VCaP (cell line): ENCODE measurements at regions not wholly inside any gene's neighbourhood (a gene's known extent, or its start where the extent isn't known, plus 50 kb on each side); places are given as distances from the start of the nearest gene placed in this dataset.

Source experiments
- H3K27ac ChIP-seq: fragments of 450-650 bp; 2 replicates; pipeline ENCODE4 v1.5.1; 2017
- TF ChIP-seq, protein P1 (sequence below): fragments of 450-650 bp; conservative IDR thresholded peaks from 2 replicates; pipeline ENCODE4 v1.5.1; 2017; ENCODE audit warnings: mild to moderate bottlenecking, moderate library complexity

DNA sequence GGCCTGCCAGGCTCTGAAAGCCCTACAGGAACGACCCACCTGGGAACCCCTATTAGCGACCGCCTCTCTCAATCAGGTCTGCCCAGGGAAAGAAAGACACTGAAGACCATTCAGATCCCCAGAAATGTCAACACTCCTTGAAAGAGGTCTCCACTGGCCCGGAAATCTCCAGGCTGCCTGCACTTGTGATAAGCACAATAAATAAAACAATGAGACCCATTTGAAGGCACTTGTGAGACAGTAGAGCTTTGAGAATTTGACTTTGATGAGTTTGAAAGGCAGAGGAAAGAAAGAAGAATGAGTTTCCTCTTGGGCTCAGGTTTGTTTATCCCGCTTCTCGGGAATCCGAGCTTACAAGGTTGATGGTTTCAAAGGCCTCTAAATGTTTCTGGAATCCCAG, 416.3 kb downstream of the BUD13 start:
- TF ChIP-seq, protein P1, sequence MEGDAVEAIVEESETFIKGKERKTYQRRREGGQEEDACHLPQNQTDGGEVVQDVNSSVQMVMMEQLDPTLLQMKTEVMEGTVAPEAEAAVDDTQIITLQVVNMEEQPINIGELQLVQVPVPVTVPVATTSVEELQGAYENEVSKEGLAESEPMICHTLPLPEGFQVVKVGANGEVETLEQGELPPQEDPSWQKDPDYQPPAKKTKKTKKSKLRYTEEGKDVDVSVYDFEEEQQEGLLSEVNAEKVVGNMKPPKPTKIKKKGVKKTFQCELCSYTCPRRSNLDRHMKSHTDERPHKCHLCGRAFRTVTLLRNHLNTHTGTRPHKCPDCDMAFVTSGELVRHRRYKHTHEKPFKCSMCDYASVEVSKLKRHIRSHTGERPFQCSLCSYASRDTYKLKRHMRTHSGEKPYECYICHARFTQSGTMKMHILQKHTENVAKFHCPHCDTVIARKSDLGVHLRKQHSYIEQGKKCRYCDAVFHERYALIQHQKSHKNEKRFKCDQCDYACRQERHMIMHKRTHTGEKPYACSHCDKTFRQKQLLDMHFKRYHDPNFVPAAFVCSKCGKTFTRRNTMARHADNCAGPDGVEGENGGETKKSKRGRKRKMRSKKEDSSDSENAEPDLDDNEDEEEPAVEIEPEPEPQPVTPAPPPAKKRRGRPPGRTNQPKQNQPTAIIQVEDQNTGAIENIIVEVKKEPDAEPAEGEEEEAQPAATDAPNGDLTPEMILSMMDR = no peak
- no peak overlapping the region for H3K27ac ChIP-seq

DNA sequence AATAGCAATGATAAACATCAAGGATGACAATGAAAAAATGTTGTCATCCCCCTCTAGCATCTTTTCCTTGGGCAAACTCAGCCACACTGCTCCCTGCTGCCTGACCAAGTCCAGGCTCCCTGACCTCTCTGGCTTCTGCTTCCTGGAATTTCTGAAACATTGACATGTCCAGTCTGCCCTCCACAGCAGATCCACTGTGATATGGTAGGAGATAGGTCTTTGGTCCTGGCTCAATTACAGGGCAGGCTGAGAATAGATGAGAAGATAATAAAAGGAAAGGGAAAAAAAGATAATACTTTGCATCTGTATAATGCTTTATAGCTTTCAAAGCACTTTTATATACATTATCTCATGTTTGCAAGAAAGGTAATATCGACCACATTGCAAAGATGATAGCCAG, 417.7 kb downstream of the BUD13 start:
- TF ChIP-seq, protein P1 = no peak
- no peak overlapping the region for H3K27ac ChIP-seq

DNA sequence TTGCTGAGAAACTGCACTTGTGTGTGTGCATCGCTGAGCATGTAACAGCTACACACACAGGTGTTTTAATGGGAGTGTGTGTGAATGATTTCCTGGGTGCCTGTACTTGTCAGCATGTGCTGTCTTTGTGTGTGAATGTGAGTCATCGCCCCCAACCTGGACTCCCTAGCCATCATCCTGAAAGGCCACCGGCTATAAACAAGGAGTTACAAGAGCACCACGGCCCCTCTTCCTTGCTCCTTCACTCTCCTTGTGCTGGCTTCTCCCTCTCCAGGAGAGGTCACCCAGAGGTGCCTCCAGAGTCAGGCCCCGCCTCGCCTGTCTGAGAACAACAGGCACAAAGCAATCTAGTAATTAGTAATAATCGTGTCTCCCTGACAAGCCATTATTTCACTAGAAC, 419.2 kb downstream of the BUD13 start:
- TF ChIP-seq, protein P1 = no peak
- peak overlapping the region; percentile 50 for H3K27ac ChIP-seq

DNA sequence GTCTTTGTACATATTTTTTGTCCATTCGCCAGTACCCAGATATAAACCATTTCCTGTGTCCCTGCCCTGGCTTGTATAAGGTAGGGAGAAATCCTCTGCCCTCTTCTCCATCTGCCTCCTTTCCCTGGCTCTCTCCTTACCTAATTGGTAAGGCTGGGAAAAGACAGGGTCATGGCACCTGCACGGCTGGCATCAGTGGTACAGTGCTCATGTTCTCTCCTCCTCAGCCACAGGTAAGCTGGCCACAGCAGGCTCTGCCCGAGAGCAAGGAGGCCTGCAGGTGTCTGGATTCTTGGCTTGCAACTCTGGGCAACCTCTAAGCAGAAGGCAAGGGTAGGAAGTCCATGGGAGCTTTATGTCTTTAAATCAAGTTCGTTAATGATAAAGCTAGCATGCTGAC, 419.9 kb downstream of the BUD13 start:
- peak overlapping the region; percentile 50 for H3K27ac ChIP-seq
- TF ChIP-seq, protein P1 = no peak

DNA sequence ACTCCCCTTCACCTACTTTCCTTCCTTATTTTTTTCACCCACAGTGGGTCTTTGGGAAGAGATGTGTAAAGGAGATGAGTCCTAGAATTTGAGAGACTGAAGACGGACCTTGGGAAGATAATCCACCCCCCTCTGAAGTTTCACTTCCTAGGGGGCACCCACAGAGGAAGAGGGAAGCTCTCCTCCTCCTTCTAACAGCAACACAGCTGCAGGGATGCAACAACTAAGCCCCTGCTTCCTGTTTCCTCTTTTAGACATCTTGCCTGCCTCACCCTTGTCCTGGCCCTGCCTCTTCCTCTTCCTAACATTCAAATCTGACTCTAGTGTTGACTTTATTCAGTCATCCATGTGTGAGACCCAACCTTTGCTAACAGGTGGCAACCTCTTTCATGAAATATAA, 424.6 kb downstream of the BUD13 start:
- no peak overlapping the region for H3K27ac ChIP-seq
- TF ChIP-seq, protein P1 = no peak

DNA sequence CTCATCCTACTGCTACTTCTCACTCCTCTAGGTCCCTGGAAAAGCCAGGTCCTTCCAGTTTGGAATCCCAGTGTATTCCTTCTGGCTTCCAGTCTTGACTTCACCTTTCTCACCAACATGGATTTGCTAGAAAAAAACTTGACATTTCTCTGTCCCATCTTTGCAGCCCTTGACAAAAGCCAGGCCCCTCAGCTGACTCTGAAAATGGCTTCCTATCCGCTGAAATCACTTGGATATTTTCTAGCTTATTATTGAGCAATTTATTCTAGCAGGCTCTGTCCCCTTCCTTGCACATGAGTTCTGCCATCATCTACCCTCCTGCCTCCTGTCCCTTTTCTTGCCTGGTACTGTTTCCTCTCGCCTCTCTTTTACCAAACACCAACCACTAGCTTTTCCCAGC, 427.2 kb downstream of the BUD13 start:
- TF ChIP-seq, protein P1 = no peak
- H3K27ac ChIP-seq = no peak overlapping the region

DNA sequence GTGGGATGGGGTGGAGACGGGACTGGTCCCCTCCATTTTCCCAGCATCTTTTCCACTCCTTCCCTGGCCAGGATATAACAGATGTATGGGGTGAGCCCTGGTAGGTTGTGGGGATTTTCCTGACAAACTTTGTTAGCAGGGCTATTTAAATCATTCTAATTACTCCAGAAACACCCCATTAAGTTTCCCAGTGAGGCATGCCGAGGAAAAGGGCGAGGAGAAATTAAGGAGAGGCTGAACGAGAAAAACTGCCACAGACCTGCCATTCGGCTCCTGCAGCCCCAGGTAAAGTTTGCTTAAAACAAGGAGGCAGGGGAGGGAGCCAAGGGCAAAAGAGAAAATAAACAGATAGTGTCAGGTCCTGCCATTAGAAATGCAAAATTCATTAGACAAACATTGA, 428.2 kb downstream of the BUD13 start:
- 0 out of 2 replicates have a peak overlapping the region, but pooled peaks have one; percentile 18 for H3K27ac ChIP-seq
- TF ChIP-seq, protein P1 = no peak

DNA sequence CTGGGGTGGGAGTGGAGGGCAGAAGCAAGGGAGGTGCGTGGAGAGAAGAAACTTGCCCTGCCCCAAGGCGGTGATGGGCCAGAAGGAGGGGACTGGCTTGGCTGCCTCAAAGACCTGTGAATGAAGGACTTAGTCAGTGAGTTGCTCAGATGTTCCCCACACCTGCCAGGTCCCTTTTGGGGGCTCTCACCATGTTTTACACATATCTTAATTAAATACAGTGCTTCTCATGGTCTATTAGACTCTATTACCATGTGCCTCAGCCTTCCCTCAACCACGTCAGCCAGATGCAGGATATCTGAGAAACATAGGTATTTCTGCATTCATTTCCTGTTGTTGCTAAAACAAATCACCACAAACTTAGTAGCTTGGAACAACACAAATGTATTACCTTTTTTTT, 429.5 kb downstream of the BUD13 start:
- no peak overlapping the region for H3K27ac ChIP-seq
- TF ChIP-seq, protein P1 = no peak
